Stimulated activated CD4-positive, alpha-beta T cell treated with anti-CD3 and anti-CD28 coated beads, Interleukin-1b, Interleukin-23, amount 100 ng/mL, for 4 hours (primary cell): ENCODE measurements at regions not wholly inside any gene's neighbourhood (a gene's known extent, or its start where the extent isn't known, plus 50 kb on each side); places are given as distances from the start of the nearest gene placed in this dataset.
"Not testable (repeated sequence)": the region's sequence is repeated elsewhere in the genome, so short reads cannot be mapped to it uniquely, and the experiment has no call there.

Experiments used
- DNase-seq, 2 donors: peaks; one replicate each; pipeline ENCODE4 v3.0.0-alpha.2; 2020; ENCODE audit warnings: low read depth in 2 of 2

GRCh38 chr21:39082656-39083376 is 100.4 kb downstream of the PSMG1 start:
- DNase-seq = no peak

GRCh38 chr21:39080366-39080765 is 102.9 kb downstream of the PSMG1 start:
- no peak for DNase-seq

GRCh38 chr21:39079617-39080016 is 103.6 kb downstream of the PSMG1 start:
- DNase-seq = no peak

DNA sequence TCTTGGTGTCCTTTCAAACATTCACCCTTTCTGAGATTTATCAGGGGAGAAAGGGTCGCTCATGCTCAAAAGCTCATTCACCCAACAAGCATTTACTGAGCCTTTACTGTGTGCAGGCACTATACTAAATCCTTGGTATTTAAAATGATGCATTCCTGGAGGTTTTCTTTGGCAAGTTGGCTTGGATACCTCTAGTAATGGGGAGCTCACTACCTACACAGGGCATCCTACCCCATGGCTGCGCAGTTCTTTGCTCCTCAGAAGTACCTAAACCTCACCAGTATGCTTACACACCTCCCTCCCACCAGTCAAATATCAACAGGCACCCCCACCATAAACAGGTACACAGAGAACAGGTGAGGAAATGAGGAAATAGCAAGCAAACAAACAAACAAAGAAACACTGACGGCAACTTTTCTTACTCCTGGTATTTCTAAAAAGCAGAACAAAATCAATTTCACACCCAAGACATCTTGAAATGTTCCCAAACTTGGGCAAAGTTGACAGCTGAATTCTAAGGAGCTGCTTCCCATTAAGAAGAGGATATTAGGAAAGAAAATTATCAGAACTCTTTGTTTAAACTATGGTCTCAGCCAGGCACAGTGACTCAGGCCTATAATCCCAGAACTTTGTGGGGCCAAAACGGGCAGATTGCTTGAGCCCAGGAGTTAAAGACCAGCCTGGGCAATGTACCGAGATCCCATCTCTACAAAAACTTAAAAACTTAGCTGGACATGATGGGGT is 104.8 kb downstream of the PSMG1 start:
- DNase-seq = no peak

- DNase-seq = no peak
These were observed 105.4 kb downstream of the PSMG1 start for GRCh38 chr21:39077876-39078275.

GRCh38 chr21:39074508-39074907 is 108.7 kb downstream of the PSMG1 start:
- DNase-seq = no peak

GRCh38 chr21:39073717-39074116 is 109.5 kb downstream of the PSMG1 start:
- no peak for DNase-seq

GRCh38 chr21:39073063-39073462 is 110.2 kb downstream of the PSMG1 start:
- DNase-seq = no peak

GRCh38 chr21:39072468-39072867 is 110.8 kb downstream of the PSMG1 start:
- DNase-seq = no peak

DNA sequence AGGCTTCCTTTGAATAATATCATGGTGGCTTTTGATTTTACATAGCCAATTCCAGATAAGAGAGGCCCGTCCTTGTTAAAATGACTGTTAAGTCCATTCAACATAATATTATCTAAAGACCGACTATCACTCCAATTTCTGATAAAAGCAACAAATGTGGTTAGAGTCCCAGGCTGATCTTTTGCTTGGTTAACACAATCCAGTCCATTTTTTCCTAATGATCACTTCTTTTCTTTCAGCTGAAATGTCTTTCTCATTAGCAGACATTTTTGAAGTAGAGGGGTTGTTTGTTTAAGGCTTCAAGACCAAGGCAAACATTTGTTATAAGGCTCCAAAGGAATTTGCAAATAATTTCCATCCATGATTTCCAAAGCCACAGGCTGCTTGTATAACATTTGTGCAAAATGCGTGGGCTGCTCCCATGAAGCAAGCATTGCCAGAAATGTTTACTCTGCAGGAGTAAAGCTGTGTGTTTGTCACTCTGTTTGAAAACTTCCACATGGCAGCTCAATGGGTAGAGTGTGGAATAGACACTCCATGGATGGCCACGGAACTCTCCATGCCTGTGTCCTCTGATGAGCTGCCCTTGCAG is 111.5 kb downstream of the PSMG1 start:
- DNase-seq = no peak

DNA sequence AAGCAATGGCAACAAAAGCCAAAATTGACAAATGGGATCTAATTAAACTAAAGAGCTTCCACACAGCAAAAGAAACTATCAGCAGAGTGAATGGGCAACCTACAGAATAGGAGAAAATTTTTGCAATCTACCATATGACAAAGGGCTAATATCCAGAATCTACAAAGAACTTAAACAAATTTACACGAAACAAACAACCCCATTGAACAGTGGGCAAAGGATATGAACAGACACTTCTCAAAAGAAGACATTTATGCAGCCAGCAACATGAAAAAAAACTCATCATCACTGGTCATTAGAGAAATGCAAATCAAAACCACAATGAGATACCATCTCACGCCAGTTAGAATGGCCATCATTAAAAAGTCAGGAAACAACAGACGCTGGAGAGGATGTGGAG is 113.4 kb downstream of the PSMG1 start:
- not testable (repeated sequence) for DNase-seq

DNA sequence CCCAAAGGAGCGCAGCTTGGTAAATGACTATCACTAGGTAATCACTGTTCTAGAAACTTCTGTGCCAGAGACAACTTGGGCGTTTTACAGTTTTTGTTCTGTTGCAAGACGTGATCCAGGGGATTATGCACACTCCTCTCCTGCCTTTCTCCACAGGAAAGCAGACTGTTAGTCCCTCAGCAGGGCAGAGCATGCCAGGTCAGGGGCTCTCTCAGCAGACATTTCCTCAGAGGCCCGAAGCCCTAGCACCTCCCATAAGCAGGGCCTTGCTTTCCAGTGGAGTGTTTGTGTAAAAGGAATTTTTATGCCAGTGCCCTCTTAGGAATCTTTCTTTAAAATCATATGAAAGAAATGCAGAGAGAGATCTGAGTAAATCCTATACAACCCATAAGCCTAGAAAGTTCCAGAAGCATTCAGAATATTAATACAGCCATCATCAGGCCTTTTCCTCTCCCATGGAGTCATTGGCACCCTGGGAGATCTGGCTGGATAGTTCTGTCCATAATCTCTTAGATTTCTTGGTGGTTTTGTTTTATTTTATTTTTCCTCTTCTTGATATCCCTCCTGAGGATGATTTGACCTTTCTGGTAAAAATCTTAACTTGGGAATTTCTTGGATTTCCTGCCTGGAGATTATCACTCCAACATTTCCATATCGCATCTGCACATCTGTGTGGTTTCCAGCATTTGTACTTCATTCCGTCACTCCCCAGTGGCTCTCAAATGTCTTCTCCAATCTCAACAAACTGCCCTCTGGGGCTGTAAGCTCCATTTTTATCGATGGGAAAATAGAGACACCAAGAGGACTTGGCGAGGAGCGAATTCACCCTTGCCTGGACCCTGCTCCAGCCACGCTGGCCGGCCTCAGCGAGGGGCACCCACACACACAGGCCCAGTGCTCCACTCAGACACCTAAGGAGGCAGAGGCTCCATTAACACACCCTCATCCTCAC is 116.1 kb downstream of the PSMG1 start:
- DNase-seq = no peak

DNA sequence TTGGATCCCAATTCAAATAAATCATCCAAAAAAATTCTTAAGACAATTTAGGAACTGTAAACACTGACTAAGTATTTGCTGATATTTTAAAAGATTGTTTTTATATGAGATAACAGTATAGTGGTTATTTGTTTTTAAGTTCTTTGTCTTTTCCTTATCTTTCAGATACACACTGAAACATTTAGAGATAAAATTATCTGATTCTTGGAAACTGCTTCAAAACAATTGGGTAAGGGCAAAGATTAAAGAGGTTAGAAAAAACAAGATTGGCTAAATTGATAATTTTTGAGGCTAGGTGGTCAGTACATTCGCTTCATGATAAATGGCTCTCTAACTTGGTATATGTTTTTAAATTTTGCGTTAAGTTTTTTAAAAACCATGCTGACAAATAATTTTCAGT is 117.3 kb downstream of the PSMG1 start:
- no peak for DNase-seq

DNA sequence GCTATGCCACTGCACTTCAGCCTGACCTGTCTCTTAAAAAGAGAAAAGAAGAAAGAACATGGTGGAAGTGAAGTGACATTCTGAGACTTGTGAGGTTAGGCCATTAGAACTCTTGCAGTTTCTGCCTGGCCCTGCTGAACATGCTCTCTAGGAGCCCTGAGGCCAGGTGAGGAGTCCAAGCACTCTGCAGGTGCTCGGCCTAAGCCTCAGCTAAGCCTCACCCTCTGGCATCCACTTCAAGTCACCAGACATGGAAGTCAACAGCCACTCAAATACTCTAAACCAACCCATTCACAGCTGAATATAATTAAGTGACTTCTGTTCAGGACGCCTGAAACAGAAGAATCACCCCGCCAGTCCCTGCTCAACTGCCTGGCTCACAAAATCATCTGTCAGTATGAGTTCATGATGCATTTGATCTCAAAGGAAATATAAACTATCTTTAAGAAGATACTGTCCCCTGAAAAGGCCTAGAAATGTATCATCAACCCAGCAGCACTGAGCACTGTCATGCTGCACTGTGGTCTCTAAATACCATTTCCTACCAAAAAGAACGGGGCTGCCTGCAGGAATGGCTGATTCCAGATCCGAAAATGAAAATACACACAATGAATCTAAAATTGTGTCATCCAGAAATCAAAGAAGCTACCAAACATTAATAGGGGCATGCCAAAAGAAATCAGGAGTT is 118.8 kb downstream of the PSMG1 start:
- DNase-seq = no peak

GRCh38 chr21:39063517-39063916 is 119.7 kb downstream of the PSMG1 start:
- no peak for DNase-seq

GRCh38 chr21:39062196-39062595 is 121.1 kb downstream of the PSMG1 start:
- DNase-seq = no peak

DNA sequence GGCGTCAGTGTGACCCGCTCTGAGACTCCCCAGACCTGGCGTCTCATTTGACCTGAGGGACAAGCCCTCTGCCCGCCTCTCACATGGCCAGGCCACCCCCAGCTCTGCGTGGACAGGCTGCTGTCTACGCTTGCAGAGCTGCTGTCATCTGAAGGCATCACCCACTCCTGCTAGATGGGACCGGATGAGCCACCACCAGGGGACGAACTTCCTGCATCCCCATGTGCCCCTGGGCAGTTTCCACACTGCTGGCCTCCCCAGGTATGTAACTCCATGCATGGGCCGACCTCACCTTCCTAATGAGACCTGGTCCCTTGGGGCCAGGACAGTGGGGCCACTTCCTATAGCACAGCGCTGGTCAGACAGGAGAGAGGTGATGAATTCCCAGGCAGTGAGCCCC is 121.5 kb downstream of the PSMG1 start:
- no peak for DNase-seq

- DNase-seq = no peak
These were observed 122.7 kb downstream of the PSMG1 start for GRCh38 chr21:39060485-39061083.

DNA sequence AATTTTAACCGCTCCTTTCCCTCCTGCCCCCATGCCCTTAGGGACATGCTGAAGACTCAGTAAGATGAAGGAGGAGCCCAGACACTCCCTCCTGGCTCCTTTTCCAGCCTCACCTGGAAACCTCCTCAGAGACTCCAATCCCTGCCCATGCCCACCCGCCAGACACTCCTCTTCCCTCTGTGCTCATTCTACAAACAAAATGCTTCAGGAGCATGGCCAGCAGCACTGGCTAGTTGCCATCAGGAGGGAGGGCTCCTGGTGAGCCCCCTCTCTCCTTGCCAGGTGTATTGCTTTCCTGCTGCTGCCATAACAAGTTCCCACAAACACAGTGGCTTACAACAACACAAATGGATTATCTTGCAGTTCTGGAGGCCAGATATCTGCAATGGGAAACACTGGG is 126.1 kb downstream of the PSMG1 start:
- DNase-seq = no peak

GRCh38 chr21:39056636-39057035 is 126.6 kb downstream of the PSMG1 start:
- DNase-seq = no peak
